Lung (tissue), 11 donors: ENCODE measurements at regions not wholly inside any gene's neighbourhood (a gene's known extent, or its start where the extent isn't known, plus 50 kb on each side); places are given as distances from the start of the nearest gene placed in this dataset.

Experiments used
- ATAC-seq: fragments of 200-7000 bp; cut with Tn5 transposase; one replicate; pipeline ENCODE4 v1.9.1; 2020; ENCODE audit warnings: moderate number of reproducible peaks; ENCODE audit not compliant: insufficient read depth, low FRiP score
- DNase-seq, 3 donors: peaks; one replicate each; pipeline ENCODE4 v3.0.0-alpha.2; 2013 to 2017
- H3K27ac ChIP-seq, 2 donors: one replicate each; pipeline ENCODE4 v1.5.1; 2013; ENCODE audit warnings: mild to moderate bottlenecking in 2 of 2, moderate library complexity in 2 of 2, control low read depth in 1 of 2, inconsistent platforms in 1 of 2, low read depth in 1 of 2, low read length in 1 of 2
- H3K27me3 ChIP-seq, 3 donors: one replicate each; pipeline ENCODE4 v1.5.1; 2013; ENCODE audit warnings: low read length in 2 of 3; ENCODE audit not compliant: control insufficient read depth in 3 of 3, insufficient read depth in 3 of 3
- H3K36me3 ChIP-seq, 4 donors: one replicate each; pipeline ENCODE4 v1.5.1; 2013; ENCODE audit warnings: low read length in 4 of 4, mild to moderate bottlenecking in 1 of 4, moderate library complexity in 1 of 4; ENCODE audit not compliant: control insufficient read depth in 4 of 4, insufficient read depth in 4 of 4
- H3K4me1 ChIP-seq, 5 donors: one replicate each; pipeline ENCODE4 v1.5.1; 2013; ENCODE audit warnings: low read length in 5 of 5, mild to moderate bottlenecking in 2 of 5, moderate library complexity in 1 of 5; ENCODE audit not compliant: control insufficient read depth in 5 of 5, insufficient read depth in 5 of 5
- H3K4me3 ChIP-seq: one replicate; pipeline ENCODE4 v1.5.1; 2013; ENCODE audit warnings: mild to moderate bottlenecking, control low read depth, moderate library complexity
- H3K9ac ChIP-seq, 2 donors: one replicate each; pipeline ENCODE4 v1.5.1; 2013; ENCODE audit warnings: low read length in 2 of 2, control low read depth in 1 of 2; ENCODE audit not compliant: insufficient read depth in 1 of 2
- H3K9me3 ChIP-seq, 4 donors: one replicate each; pipeline ENCODE4 v1.5.1; 2013; ENCODE audit warnings: low read length in 3 of 4, mild to moderate bottlenecking in 1 of 4, moderate library complexity in 1 of 4; ENCODE audit not compliant: control insufficient read depth in 4 of 4, insufficient read depth in 3 of 4
- WGBS, 2 donors: extraction: QIAGEN DNeasy Blood & Tissue Kit; methylation state at CpG; one replicate each; pipeline ENCODE4 v1.1.7; 2013; 5-methylcytosine and 5-hydroxymethylcytosine counted together
- TF ChIP-seq, protein P1 (sequence below): IDR thresholded peaks from 2 replicates; pipeline ENCODE4 v1.5.1; 2012; ENCODE audit warnings: mild to moderate bottlenecking; ENCODE audit errors: control extremely low read depth, extremely low read depth
- donor health status: control.
- donor health status: control.
- donor health status: Bipolar disorder and iron deficiency.
- donor health status: healthy.
- donor health status: DM: yes; HTN: yes; CAD: no.

DNA sequence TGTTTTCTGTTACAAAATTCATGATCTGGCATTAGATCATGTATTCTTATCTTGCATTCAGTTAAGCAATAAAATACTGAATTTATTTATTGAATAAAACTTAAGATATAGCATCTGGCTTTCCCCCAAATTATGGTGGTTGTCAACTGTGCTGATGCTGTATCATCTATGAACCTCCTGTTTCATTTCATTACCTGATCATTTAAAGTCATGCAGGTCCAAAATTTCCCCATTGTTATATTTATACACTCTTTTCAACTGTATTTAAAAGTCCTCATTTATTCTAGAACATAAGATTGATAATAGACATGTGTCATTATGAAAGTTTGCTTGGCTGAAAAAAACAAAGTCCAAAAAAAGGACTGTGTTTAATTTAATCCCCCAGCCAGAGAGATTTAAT is 627.4 kb upstream of the ADGRB3 start:
- H3K4me3 ChIP-seq: no peak overlapping the region
- no peaks in the 10 kb centered on the region for H3K9me3 ChIP-seq
- H3K27me3 ChIP-seq: no peaks in the 10 kb centered on the region
- no peaks in the 10 kb centered on the region for H3K4me1 ChIP-seq
- no peak overlapping the region for H3K9ac ChIP-seq
- TF ChIP-seq, protein P1, sequence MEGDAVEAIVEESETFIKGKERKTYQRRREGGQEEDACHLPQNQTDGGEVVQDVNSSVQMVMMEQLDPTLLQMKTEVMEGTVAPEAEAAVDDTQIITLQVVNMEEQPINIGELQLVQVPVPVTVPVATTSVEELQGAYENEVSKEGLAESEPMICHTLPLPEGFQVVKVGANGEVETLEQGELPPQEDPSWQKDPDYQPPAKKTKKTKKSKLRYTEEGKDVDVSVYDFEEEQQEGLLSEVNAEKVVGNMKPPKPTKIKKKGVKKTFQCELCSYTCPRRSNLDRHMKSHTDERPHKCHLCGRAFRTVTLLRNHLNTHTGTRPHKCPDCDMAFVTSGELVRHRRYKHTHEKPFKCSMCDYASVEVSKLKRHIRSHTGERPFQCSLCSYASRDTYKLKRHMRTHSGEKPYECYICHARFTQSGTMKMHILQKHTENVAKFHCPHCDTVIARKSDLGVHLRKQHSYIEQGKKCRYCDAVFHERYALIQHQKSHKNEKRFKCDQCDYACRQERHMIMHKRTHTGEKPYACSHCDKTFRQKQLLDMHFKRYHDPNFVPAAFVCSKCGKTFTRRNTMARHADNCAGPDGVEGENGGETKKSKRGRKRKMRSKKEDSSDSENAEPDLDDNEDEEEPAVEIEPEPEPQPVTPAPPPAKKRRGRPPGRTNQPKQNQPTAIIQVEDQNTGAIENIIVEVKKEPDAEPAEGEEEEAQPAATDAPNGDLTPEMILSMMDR: no peak
- no peaks in the 10 kb centered on the region for H3K36me3 ChIP-seq
- ATAC-seq: no peak
- no peak overlapping the region for H3K27ac ChIP-seq
- no peak for DNase-seq

DNA sequence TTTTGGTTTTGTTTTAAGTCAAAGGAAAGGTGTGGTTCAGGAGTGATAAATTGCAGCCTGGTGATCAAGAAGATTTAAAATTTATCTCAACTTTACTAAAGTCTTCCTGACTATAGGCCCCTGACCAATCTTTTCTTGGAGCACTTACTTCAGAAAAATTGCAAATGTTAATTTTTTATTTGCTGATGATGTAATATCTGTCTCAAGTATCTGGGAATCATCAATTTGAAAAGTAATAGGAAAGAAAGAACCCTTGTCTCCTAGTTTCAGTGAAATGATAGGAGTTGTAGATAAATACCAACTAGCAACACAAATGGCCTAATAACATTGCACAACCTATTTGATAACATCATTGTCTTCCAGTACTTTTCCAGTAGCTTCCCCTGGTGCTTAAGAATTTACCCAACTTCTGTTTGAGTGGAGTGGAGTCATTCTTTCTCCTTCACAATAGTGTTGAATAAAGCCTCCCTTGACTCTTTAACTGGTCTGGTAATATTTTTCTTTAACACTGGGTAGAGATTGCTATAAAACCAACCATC is 648.3 kb upstream of the ADGRB3 start:
- Histone ChIP-seq H3K9ac (no peak overlapping the region), H3K4me3 (no peak overlapping the region)
- DNase-seq: no peak

GRCh38 chr6:67976486-67976885 is 658.6 kb upstream of the ADGRB3 start:
- TF ChIP-seq, protein P1: no peak
- WGBS, 2 donors: 93 to 95% methylated on average over 2 of the region's 2 CpGs
- Histone ChIP-seq H3K27me3 (no peaks in the 10 kb centered on the region), H3K27ac (no peak overlapping the region), H3K4me1 (no peaks in the 10 kb centered on the region), H3K4me3 (no peak overlapping the region), H3K9me3 (no peaks in the 10 kb centered on the region), H3K36me3 (no peaks in the 10 kb centered on the region), H3K9ac (no peak overlapping the region)
- DNase-seq (no peak), ATAC-seq (no peak)

More for the DNA sequence above, 648.3 kb upstream of the ADGRB3 start:
- no peak for ATAC-seq
- Histone ChIP-seq H3K4me1 (no peaks in the 10 kb centered on the region), H3K36me3 (no peaks in the 10 kb centered on the region), H3K9me3 (no peaks in the 10 kb centered on the region), H3K27ac (no peak overlapping the region), H3K27me3 (no peaks in the 10 kb centered on the region)
- TF ChIP-seq, protein P1: no peak

DNA sequence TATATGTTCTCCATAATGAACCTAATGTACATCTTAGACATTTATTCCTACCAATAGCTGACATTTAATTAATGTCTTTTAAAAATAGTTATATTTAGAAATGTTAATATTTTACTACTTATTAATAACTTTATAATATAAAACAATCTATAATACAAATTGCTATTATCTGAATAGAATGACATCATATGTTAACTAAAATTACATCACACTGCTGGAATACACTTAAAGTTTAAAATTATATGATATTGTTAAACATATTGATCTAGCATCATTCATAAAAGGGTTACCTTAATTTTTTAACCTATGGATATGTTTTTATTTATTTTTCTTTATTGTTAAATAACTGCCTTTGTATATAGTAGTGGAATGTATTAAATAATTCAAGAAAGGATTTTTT is 660.2 kb upstream of the ADGRB3 start:
- Histone ChIP-seq H3K27ac (no peak overlapping the region), H3K9ac (no peak overlapping the region), H3K36me3 (no peaks in the 10 kb centered on the region), H3K4me1 (no peaks in the 10 kb centered on the region), H3K4me3 (no peak overlapping the region), H3K9me3 (no peaks in the 10 kb centered on the region), H3K27me3 (no peaks in the 10 kb centered on the region)
- ATAC-seq: no peak
- TF ChIP-seq, protein P1: no peak
- DNase-seq: no peak
